A549 (cell line): ENCODE measurements at regions not wholly inside any gene's neighbourhood (a gene's known extent, or its start where the extent isn't known, plus 50 kb on each side); places are given as distances from the start of the nearest gene placed in this dataset.

ENCODE experiments used
- CBX2 ChIP-seq: fragments of 200-600 bp; sonication (generic); IDR thresholded peaks from 2 replicates; pipeline ENCODE4 v1.6.1; 2016; ENCODE audit warnings: low read depth, mild to moderate bottlenecking, borderline replicate concordance
- CTCF ChIP-seq: fragments of >200 bp; sonication (Bioruptor Twin); formaldehyde crosslinking; IDR thresholded peaks from 3 replicates; pipeline ENCODE4 v1.5.1; 2016
- MAX ChIP-seq: IDR thresholded peaks from 2 replicates; pipeline ENCODE4 v1.6.1; 2012
- PHF8 ChIP-seq: fragments of 200-600 bp; sonication (generic); IDR thresholded peaks from 2 replicates; pipeline ENCODE4 v1.6.1; 2016; ENCODE audit warnings: low read depth, mild to moderate bottlenecking, antibody characterized with exemption, moderate library complexity, borderline replicate concordance
- POLR2A ChIP-seq: IDR thresholded peaks from 2 replicates; pipeline ENCODE4 v1.6.1; 2012; ENCODE audit warnings: mild to moderate bottlenecking, low read length
- USF2 ChIP-seq: fragments of 450-650 bp; IDR thresholded peaks from 2 replicates; pipeline ENCODE4 v1.6.1; 2014; ENCODE audit warnings: antibody characterized with exemption

- TF ChIP-seq POLR2A (no peak), USF2 (no peak), CTCF (no peak), MAX (no peak), CBX2 (no peak), PHF8 (no peak)
Observed at GRCh38 chr11:13102865-13103539, 93.9 kb downstream of the RASSF10 start.
